ENCODE measurements at regions not wholly inside any gene's neighbourhood (a gene's known extent, or its start where the extent isn't known, plus 50 kb on each side); places are given as distances from the start of the nearest gene placed in this dataset.

- H3K27ac ChIP-seq (ENCODE audit: low read length) = no peak overlapping the region
- DNase-seq (ENCODE audit: low read depth, low spot score) = no peak
- intact Hi-C loops (cut with micrococcal nuclease; ENCODE audit: unreplicated experiment) (no loop called here), in situ Hi-C loops (cut with HindIII; ENCODE audit: low pct_unique_long_range_greater_than_20kb, low sequenced_read_pairs) (no loop called here)
- no peak for TF ChIP-seq CTCF (IDR thresholded peaks at IDR 0.05)
- no peak for TF ChIP-seq SIN3A (IDR thresholded peaks at IDR 0.05; ENCODE audit: borderline replicate concordance, insufficient read depth, low read depth, low read length)
- TF ChIP-seq POLR2AphosphoS5 (IDR thresholded peaks at IDR 0.05; ENCODE audit: low read depth, low read length) = no peak
- no peak for TF ChIP-seq REST (IDR thresholded peaks at IDR 0.05; ENCODE audit: insufficient read depth in 1 of 2, low read depth in 2 of 2, low read length in 1 of 2)
- TF ChIP-seq TCF7L2 (IDR thresholded peaks at IDR 0.05; ENCODE audit: low read depth, low read length) = no peak
- no peaks in the 10 kb centered on the region for H3K36me3 ChIP-seq (ENCODE audit: control insufficient read depth, insufficient read depth, low read length)
- no TSS peak for BruUV-seq (replicated peaks)
- ChIA-PET POLR2A (no interaction called here), CTCF (no interaction called here)
- H3K4me1 ChIP-seq (ENCODE audit: control insufficient read depth, insufficient read depth, low read length) = no peaks in the 10 kb centered on the region
- H3K4me3 ChIP-seq (ENCODE audit: low read depth in 2 of 2, low read length in 2 of 2) = no peak overlapping the region
- H3K27me3 ChIP-seq (ENCODE audit: control insufficient read depth, insufficient read depth, low read length) = no peaks in the 10 kb centered on the region
- no peak for ATAC-seq
- H3K9me3 ChIP-seq (ENCODE audit: control insufficient read depth, insufficient read depth, low read depth, low read length) = no peaks in the 10 kb centered on the region
These were observed 405.3 kb upstream of the RGMB start for GRCh38 chr5:98368141-98368540.

GRCh38 chr5:98372351-98372750 lies 401.1 kb upstream of the RGMB start:
- intact Hi-C loops (cut with micrococcal nuclease; ENCODE audit: unreplicated experiment) (no loop called here), in situ Hi-C loops (cut with HindIII; ENCODE audit: low pct_unique_long_range_greater_than_20kb, low sequenced_read_pairs) (no loop called here)
- ATAC-seq = no peak
- Histone ChIP-seq H3K27me3 (ENCODE audit: control insufficient read depth, insufficient read depth, low read length) (no peaks in the 10 kb centered on the region), H3K36me3 (ENCODE audit: control insufficient read depth, insufficient read depth, low read length) (no peaks in the 10 kb centered on the region), H3K4me1 (ENCODE audit: control insufficient read depth, insufficient read depth, low read length) (no peaks in the 10 kb centered on the region), H3K27ac (ENCODE audit: low read length) (no peak overlapping the region), H3K4me3 (ENCODE audit: low read depth in 2 of 2, low read length in 2 of 2) (no peak overlapping the region), H3K9me3 (ENCODE audit: control insufficient read depth, insufficient read depth, low read depth, low read length) (no peaks in the 10 kb centered on the region)
- TF ChIP-seq REST (IDR thresholded peaks at IDR 0.05; ENCODE audit: insufficient read depth in 1 of 2, low read depth in 2 of 2, low read length in 1 of 2) = no peak
- no peak for TF ChIP-seq CTCF (IDR thresholded peaks at IDR 0.05)
- TF ChIP-seq POLR2AphosphoS5 (IDR thresholded peaks at IDR 0.05; ENCODE audit: low read depth, low read length) = no peak
- TF ChIP-seq TCF7L2 (IDR thresholded peaks at IDR 0.05; ENCODE audit: low read depth, low read length) = no peak
- no peak for TF ChIP-seq SIN3A (IDR thresholded peaks at IDR 0.05; ENCODE audit: borderline replicate concordance, insufficient read depth, low read depth, low read length)
- ChIA-PET CTCF (no interaction called here), POLR2A (no interaction called here)
- BruUV-seq (replicated peaks) = no TSS peak
- no peak for DNase-seq (ENCODE audit: low read depth, low spot score)
